HG03108 (cell line): ENCODE measurements at regions not wholly inside any gene's neighbourhood (a gene's known extent, or its start where the extent isn't known, plus 50 kb on each side); places are given as distances from the start of the nearest gene placed in this dataset.
"Not testable (repeated sequence)": the region's sequence is repeated elsewhere in the genome, so short reads cannot be mapped to it uniquely, and the experiment has no call there.

Experiments
- ATAC-seq: cut with Tn5 transposase; IDR thresholded peaks from one replicate; pipeline ENCODE4 v1.9.1; 2021; ENCODE audit warnings: moderate library complexity; ENCODE audit not compliant: unreplicated experiment

GRCh38 chr1:82800721-82801120 lies 1000.0 kb downstream of the ADGRL2 start:
- no peak for ATAC-seq

- no peak for ATAC-seq
These were observed 998.5 kb downstream of the ADGRL2 start for GRCh38 chr1:82799261-82799660.

GRCh38 chr1:82795508-82796149 lies 994.9 kb downstream of the ADGRL2 start:
- ATAC-seq = no peak

GRCh38 chr1:82792151-82792550 lies 991.4 kb downstream of the ADGRL2 start:
- ATAC-seq = no peak

GRCh38 chr1:82790556-82790955 lies 989.8 kb downstream of the ADGRL2 start:
- no peak for ATAC-seq

GRCh38 chr1:82788660-82789059 lies 987.9 kb downstream of the ADGRL2 start:
- ATAC-seq = no peak

- no peak for ATAC-seq
These were observed 987.3 kb downstream of the ADGRL2 start for GRCh38 chr1:82788038-82788437.

- ATAC-seq = no peak
These were observed 986.1 kb downstream of the ADGRL2 start for GRCh38 chr1:82786883-82787282.

GRCh38 chr1:82785268-82785790 lies 984.6 kb downstream of the ADGRL2 start:
- ATAC-seq = no peak

GRCh38 chr1:82783044-82783443 lies 982.3 kb downstream of the ADGRL2 start:
- no peak for ATAC-seq

GRCh38 chr1:82782599-82782998 lies 981.9 kb downstream of the ADGRL2 start:
- ATAC-seq = no peak

GRCh38 chr1:82778612-82779011 lies 977.9 kb downstream of the ADGRL2 start:
- ATAC-seq = no peak

GRCh38 chr1:82777240-82777639 lies 976.5 kb downstream of the ADGRL2 start:
- no peak for ATAC-seq

- ATAC-seq = not testable (repeated sequence)
These were observed 976.0 kb downstream of the ADGRL2 start for GRCh38 chr1:82776730-82777129.

GRCh38 chr1:82775406-82776000 lies 974.8 kb downstream of the ADGRL2 start:
- ATAC-seq = no peak

GRCh38 chr1:82762829-82763532 lies 962.2 kb downstream of the ADGRL2 start:
- ATAC-seq = peak; percentile 67

- no peak for ATAC-seq
These were observed 958.3 kb downstream of the ADGRL2 start for GRCh38 chr1:82759035-82759434.

GRCh38 chr1:82755671-82756070 lies 954.9 kb downstream of the ADGRL2 start:
- ATAC-seq = no peak

- ATAC-seq = no peak
These were observed 954.5 kb downstream of the ADGRL2 start for GRCh38 chr1:82755191-82755590.

- ATAC-seq = no peak
These were observed 951.3 kb downstream of the ADGRL2 start for GRCh38 chr1:82752046-82752445.

GRCh38 chr1:82733645-82734044 lies 932.9 kb downstream of the ADGRL2 start:
- no peak for ATAC-seq

- no peak for ATAC-seq
These were observed 930.5 kb downstream of the ADGRL2 start for GRCh38 chr1:82731216-82731615.
